GM10266 (cell line): ENCODE measurements at regions not wholly inside any gene's neighbourhood (a gene's known extent, or its start where the extent isn't known, plus 50 kb on each side); places are given as distances from the start of the nearest gene placed in this dataset.

Experiments
- DNase-seq: peaks from one replicate; pipeline ENCODE4 v3.0.0; 2012; ENCODE audit errors: extremely low spot score
- CTCF ChIP-seq: IDR thresholded peaks from 2 replicates; pipeline ENCODE4 v1.5.1; 2012; ENCODE audit warnings: mild to moderate bottlenecking, low read depth; ENCODE audit not compliant: control insufficient read depth, insufficient read depth; ENCODE audit errors: missing control alignments

- no peak for TF ChIP-seq CTCF
- DNase-seq, result no peak
Measured at GRCh38 chr10:44774676-44775401, 136.3 kb upstream of the TMEM72 start.

GRCh38 chr10:44775402-44775741 is 135.8 kb upstream of the TMEM72 start:
- no peak for TF ChIP-seq CTCF
- DNase-seq, result no peak

- no peak for TF ChIP-seq CTCF
- DNase-seq, result no peak
Measured at GRCh38 chr10:44776181-44776580, 135.0 kb upstream of the TMEM72 start.

- TF ChIP-seq CTCF, result no peak
- DNase-seq, result no peak
Measured at GRCh38 chr10:44779511-44779910, 131.6 kb upstream of the TMEM72 start.

GRCh38 chr10:44780426-44780825 is 130.7 kb upstream of the TMEM72 start:
- no peak for TF ChIP-seq CTCF
- no peak for DNase-seq

- no peak for TF ChIP-seq CTCF
- no peak for DNase-seq
Measured at GRCh38 chr10:44781131-44781530, 130.0 kb upstream of the TMEM72 start.

- no peak for DNase-seq
- no peak for TF ChIP-seq CTCF
Measured at GRCh38 chr10:44786286-44786850, 124.8 kb upstream of the TMEM72 start.
